ACC112 (cell line): ENCODE measurements at regions not wholly inside any gene's neighbourhood (a gene's known extent, or its start where the extent isn't known, plus 50 kb on each side); places are given as distances from the start of the nearest gene placed in this dataset.

ENCODE experiments used
- H2AFZ ChIP-seq: fragments of 200-600 bp; sonication (generic); one replicate; pipeline ENCODE4 v1.6.0; 2017; ENCODE audit warnings: antibody characterized with exemption, low read length; ENCODE audit not compliant: unreplicated experiment
- H3K27ac ChIP-seq: fragments of 200-600 bp; sonication (generic); 2 replicates; pipeline ENCODE4 v1.5.1; 2014; ENCODE audit warnings: low read depth, mild to moderate bottlenecking, antibody characterized with exemption, low read length, moderate library complexity
- H3K27me3 ChIP-seq: fragments of 200-600 bp; sonication (generic); 2 replicates; pipeline ENCODE4 v1.6.1; 2014; ENCODE audit warnings: mild to moderate bottlenecking, antibody characterized with exemption, low read length, moderate library complexity, mixed read lengths; ENCODE audit not compliant: insufficient read depth
- H3K36me3 ChIP-seq: fragments of 200-600 bp; sonication (generic); 2 replicates; pipeline ENCODE4 v1.6.1; 2016; ENCODE audit warnings: mild to moderate bottlenecking, antibody characterized with exemption, low read length, moderate library complexity, mixed read lengths; ENCODE audit not compliant: insufficient read depth
- H3K4me1 ChIP-seq: fragments of 200-600 bp; sonication (generic); one replicate; pipeline ENCODE4 v1.6.1; 2016; ENCODE audit warnings: low read length, mixed read lengths; ENCODE audit not compliant: insufficient read depth, unreplicated experiment, control insufficient read depth
- H3K4me3 ChIP-seq: fragments of 200-600 bp; sonication (generic); 2 replicates; pipeline ENCODE4 v1.5.1; 2014; ENCODE audit warnings: mild to moderate bottlenecking, low read depth, low read length
- H3K79me2 ChIP-seq: fragments of 200-600 bp; sonication (generic); one replicate; pipeline ENCODE4 v1.6.0; 2016; ENCODE audit warnings: low read length; ENCODE audit not compliant: control insufficient read depth, unreplicated experiment, insufficient read depth

DNA sequence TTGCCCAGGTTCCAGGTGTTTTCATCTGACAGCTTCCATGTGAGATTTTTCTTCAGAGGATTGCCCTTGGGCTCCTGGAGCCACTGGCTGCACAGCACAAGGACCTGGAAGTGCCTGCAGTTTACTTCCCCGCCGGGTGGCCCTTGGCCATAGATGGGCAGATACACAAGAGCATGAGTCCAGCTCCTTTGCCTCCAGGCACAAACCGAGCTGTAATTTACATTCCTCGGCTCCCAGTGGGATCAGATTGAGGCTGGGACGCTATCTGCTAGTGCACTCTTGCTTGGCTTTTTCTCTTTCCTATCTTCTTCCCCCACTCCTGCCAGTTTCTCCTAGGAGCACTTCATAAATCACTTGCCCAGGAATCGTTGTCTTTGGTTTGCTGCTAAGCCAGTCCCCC, 85.4 kb upstream of the RALY start:
- Histone ChIP-seq H3K36me3 (no peaks in the 10 kb centered on the region), H3K79me2 (no peaks in the 10 kb centered on the region), H3K4me3 (no peak overlapping the region), H3K27ac (no peak overlapping the region), H2AFZ (no peak overlapping the region), H3K27me3 (no peaks in the 10 kb centered on the region), H3K4me1 (peaks cover 18% of the 10 kb centered on the region)

DNA sequence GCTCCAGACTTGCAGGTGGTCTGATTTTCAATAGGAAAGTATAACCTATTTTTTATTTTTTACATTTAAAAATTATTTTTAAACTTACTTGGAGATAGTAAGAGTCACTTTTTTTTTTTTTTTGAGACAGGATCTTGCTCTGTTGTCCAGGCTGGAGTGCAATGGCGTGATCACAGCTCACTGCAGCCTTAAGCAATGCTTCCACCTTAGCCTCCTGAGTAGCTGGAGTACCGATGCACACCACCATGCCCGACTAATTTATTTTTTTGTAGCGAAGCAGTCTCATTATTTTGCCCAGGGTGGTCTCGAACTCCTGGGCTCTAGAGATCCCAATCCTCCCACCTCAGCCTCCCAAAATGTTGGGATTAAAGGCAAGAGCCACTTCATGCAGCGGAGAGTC, 84.8 kb upstream of the RALY start:
- Histone ChIP-seq H3K36me3 (no peaks in the 10 kb centered on the region), H3K4me1 (peaks cover 18% of the 10 kb centered on the region), H2AFZ (peak overlapping the region; percentile 63), H3K79me2 (no peaks in the 10 kb centered on the region), H3K27ac (peak overlapping the region; percentile 72), H3K4me3 (no peak overlapping the region), H3K27me3 (no peaks in the 10 kb centered on the region)

- peak overlapping the region; percentile 72 for H3K27ac ChIP-seq
- no peaks in the 10 kb centered on the region for H3K36me3 ChIP-seq
- peaks cover 18% of the 10 kb centered on the region for H3K4me1 ChIP-seq
- no peaks in the 10 kb centered on the region for H3K79me2 ChIP-seq
- H3K4me3 ChIP-seq: peak overlapping the region; percentile 1; the same call in 1 of the 2 replicates
- H3K27me3 ChIP-seq: no peaks in the 10 kb centered on the region
- H2AFZ ChIP-seq: peak overlapping the region; percentile 63
Measured at GRCh38 chr20:33909331-33909921, 84.3 kb upstream of the RALY start.

- Histone ChIP-seq H3K27me3 (no peaks in the 10 kb centered on the region), H2AFZ (peak overlapping the region; percentile 63), H3K27ac (peak overlapping the region; percentile 72)
Measured at GRCh38 chr20:33910056-33910455, 83.7 kb upstream of the RALY start.

GRCh38 chr20:33910529-33911327, 83.0 kb upstream of the RALY start:
- H3K4me3 ChIP-seq: no peak overlapping the region
- H2AFZ ChIP-seq: no peak overlapping the region
- peak overlapping the region; percentile 72 for H3K27ac ChIP-seq

More at GRCh38 chr20:33910056-33910455, 83.7 kb upstream of the RALY start:
- no peaks in the 10 kb centered on the region for H3K79me2 ChIP-seq
- peaks cover 18% of the 10 kb centered on the region for H3K4me1 ChIP-seq
- no peaks in the 10 kb centered on the region for H3K36me3 ChIP-seq
- H3K4me3 ChIP-seq: peak overlapping the region; percentile 1; the same call in 1 of the 2 replicates

GRCh38 chr20:33914919-33915318, 78.8 kb upstream of the RALY start:
- Histone ChIP-seq H3K27ac (no peak overlapping the region), H3K4me1 (peaks cover 11% of the 10 kb centered on the region), H2AFZ (no peak overlapping the region)

More at GRCh38 chr20:33910529-33911327, 83.0 kb upstream of the RALY start:
- H3K79me2 ChIP-seq: no peaks in the 10 kb centered on the region
- no peaks in the 10 kb centered on the region for H3K36me3 ChIP-seq
- H3K4me1 ChIP-seq: peaks cover 22% of the 10 kb centered on the region
- H3K27me3 ChIP-seq: no peaks in the 10 kb centered on the region

DNA sequence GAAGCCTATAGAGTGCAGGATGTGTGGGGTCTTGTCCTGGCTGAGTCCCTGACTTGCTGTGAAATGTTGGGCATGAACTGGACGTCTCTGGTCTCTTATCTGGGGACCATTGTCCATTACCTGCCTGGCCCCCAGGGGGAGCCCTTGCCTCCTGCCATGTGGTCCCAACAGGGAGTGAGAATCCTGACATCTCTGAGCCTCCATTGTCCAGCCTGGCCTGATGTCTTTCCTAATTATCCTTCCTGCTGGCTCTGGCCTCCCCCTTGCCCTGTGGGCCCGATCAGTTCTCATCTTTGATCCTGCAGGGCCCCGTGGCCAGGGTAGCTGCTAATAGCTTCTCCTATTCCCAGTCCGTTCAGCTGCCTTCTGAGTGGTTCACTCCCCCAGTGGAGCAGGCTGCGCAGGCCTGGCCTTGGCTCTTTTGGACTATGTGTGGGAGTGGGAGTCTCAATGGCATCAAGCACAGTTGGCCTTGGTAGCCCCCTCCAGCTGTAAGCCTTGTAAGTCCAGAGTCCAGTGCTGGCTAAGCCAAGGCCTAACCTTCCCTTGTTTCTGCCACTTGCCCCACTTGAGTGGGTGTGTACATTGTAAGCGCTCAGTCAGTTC, 77.9 kb upstream of the RALY start:
- Histone ChIP-seq H3K4me3 (no peak overlapping the region), H3K27ac (no peak overlapping the region), H3K4me1 (peaks cover 4% of the 10 kb centered on the region), H3K79me2 (no peaks in the 10 kb centered on the region), H3K27me3 (no peaks in the 10 kb centered on the region), H2AFZ (no peak overlapping the region), H3K36me3 (no peaks in the 10 kb centered on the region)

More at GRCh38 chr20:33914919-33915318, 78.8 kb upstream of the RALY start:
- Histone ChIP-seq H3K27me3 (no peaks in the 10 kb centered on the region), H3K79me2 (no peaks in the 10 kb centered on the region), H3K36me3 (no peaks in the 10 kb centered on the region), H3K4me3 (no peak overlapping the region)

GRCh38 chr20:33916768-33917167, 76.9 kb upstream of the RALY start:
- no peaks in the 10 kb centered on the region for H3K27me3 ChIP-seq
- no peak overlapping the region for H3K27ac ChIP-seq
- peaks cover 4% of the 10 kb centered on the region for H3K4me1 ChIP-seq
- no peaks in the 10 kb centered on the region for H3K36me3 ChIP-seq
- no peak overlapping the region for H3K4me3 ChIP-seq
- H3K79me2 ChIP-seq: no peaks in the 10 kb centered on the region
- H2AFZ ChIP-seq: no peak overlapping the region

DNA sequence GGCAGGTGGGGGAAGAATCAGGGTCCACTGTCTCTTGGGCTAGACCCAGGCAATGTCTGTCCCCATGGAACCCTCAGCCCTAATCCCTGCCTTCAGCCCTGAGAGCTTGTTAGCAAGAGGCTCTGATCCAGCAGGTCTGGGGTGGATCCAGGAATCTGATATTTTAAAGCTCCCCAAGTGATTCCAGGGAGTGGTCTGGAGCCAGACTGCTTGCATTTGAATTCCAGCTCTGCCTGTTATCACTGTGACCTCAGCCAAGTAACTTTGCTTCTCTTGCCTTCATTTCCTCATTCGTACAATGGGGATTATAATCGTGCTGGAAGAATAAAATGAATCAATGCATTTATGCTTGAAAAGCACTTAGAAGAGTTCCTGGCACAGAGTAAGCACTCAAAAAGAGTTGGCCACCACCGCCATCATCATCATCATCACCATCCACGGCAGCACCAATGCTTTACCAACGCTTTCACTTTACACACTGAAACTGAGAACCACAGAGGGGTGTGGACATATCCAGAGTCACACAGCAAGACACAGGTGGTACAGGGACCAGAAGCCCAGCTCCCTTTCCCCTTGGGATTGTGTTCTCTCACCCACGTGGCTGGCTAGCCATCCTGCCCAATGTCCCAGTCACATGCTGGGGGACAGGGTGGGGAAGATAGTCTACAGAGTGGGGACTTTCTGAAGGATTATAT, 75.7 kb upstream of the RALY start:
- Histone ChIP-seq H3K79me2 (no peaks in the 10 kb centered on the region), H3K4me1 (peaks cover 4% of the 10 kb centered on the region), H2AFZ (no peak overlapping the region), H3K4me3 (no peak overlapping the region), H3K36me3 (no peaks in the 10 kb centered on the region), H3K27ac (no peak overlapping the region), H3K27me3 (no peaks in the 10 kb centered on the region)

DNA sequence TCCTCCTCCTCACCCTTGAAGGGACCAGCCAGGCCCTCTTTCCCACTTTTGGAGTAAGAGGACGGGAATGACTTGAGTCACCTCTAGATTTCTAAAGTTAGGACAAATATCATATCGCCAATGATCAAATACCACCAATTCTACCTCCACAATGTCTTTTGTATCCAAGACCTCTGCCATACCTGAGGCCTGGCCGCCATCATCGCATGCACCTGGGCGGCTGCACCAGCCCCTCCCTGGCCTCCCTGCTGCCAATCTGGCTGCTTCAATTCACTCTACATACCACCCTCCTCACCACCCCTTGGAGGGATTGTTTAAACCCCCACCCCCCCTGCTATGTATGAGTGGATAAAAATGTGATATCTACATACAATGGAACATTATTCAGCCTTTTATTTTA, 75.0 kb upstream of the RALY start:
- Histone ChIP-seq H3K79me2 (no peaks in the 10 kb centered on the region), H3K27ac (no peak overlapping the region), H2AFZ (no peak overlapping the region), H3K4me3 (no peak overlapping the region), H3K36me3 (no peaks in the 10 kb centered on the region), H3K27me3 (no peaks in the 10 kb centered on the region), H3K4me1 (peaks cover 4% of the 10 kb centered on the region)
